MCF 10A (cell line): ENCODE measurements at regions not wholly inside any gene's neighbourhood (a gene's known extent, or its start where the extent isn't known, plus 50 kb on each side); places are given as distances from the start of the nearest gene placed in this dataset.
"Not testable (repeated sequence)": the region's sequence is repeated elsewhere in the genome, so short reads cannot be mapped to it uniquely, and the experiment has no call there.

Experiments used
- BruUV-seq: library from RNA; stranded (reverse); fragments of 400-500 nt; replicated peaks from 2 replicates; lab custom pipeline; 2021; lab: Mats Ljungman, UMichigan
- CTCF ChIA-PET: fragments of 300-600 bp; sonication (Branson Sonifier 250); formaldehyde crosslinking; extraction: SDS; loops from one replicate; lab custom pipeline; 2021; ENCODE audit warnings: antibody characterized with exemption, inconsistent platforms; lab: Yijun Ruan, JAX
- POLR2A ChIA-PET: fragments of 300-600, 350-650 bp; sonication (Branson Sonifier 250); formaldehyde crosslinking; extraction: SDS; loops from one replicate; lab custom pipeline; 2020; ENCODE audit warnings: antibody characterized with exemption, inconsistent platforms; lab: Yijun Ruan, JAX
- DNase-seq: peaks from one replicate; pipeline ENCODE4 v3.0.0-alpha.2; 2018; ENCODE audit not compliant: unreplicated experiment
- H3K27ac Mint-ChIP-seq: one replicate; pipeline ENCODE4 v1.8.0; 2022; ENCODE audit warnings: mild to moderate bottlenecking, low read depth, mixed read lengths; ENCODE audit not compliant: unreplicated experiment
- H3K27me3 Mint-ChIP-seq: one replicate; pipeline ENCODE4 v1.8.0; 2022; ENCODE audit warnings: mixed read lengths; ENCODE audit not compliant: insufficient read depth, unreplicated experiment
- H3K36me3 Mint-ChIP-seq: one replicate; pipeline ENCODE4 v1.8.0; 2022; ENCODE audit warnings: mild to moderate bottlenecking, moderate library complexity, mixed read lengths; ENCODE audit not compliant: insufficient read depth, unreplicated experiment
- H3K4me1 Mint-ChIP-seq: one replicate; pipeline ENCODE4 v1.8.0; 2022; ENCODE audit warnings: mixed read lengths; ENCODE audit not compliant: insufficient read depth, unreplicated experiment
- H3K4me3 Mint-ChIP-seq: one replicate; pipeline ENCODE4 v1.8.0; 2022; ENCODE audit warnings: mild to moderate bottlenecking, moderate library complexity, mixed read lengths; ENCODE audit not compliant: unreplicated experiment
- H3K9me3 Mint-ChIP-seq: one replicate; pipeline ENCODE4 v1.8.0; 2022; ENCODE audit warnings: mixed read lengths; ENCODE audit not compliant: unreplicated experiment
- CTCF ChIP-seq: fragments of 200-600 bp; IDR thresholded peaks from one replicate; pipeline ENCODE4 v1.8.0; 2022; ENCODE audit warnings: antibody characterized with exemption, mild to moderate bottlenecking; ENCODE audit not compliant: unreplicated experiment
- intact Hi-C: fragments of 100-400 bp; cut with micrococcal nuclease; formaldehyde crosslinking; loops from 2 replicates; pipeline ENCODE4 v1.14.1; 2022

GRCh38 chr15:25245801-25246622 lies 192.8 kb downstream of the UBE3A start:
- DNase-seq = no peak
- Mint-ChIP-seq H3K27ac (no peak overlapping the region), H3K27me3 (no peaks in the 10 kb centered on the region), H3K4me3 (no peak overlapping the region), H3K4me1 (no peaks in the 10 kb centered on the region), H3K9me3 (peaks cover 8% of the 10 kb centered on the region), H3K36me3 (no peaks in the 10 kb centered on the region)
- no TSS peak for BruUV-seq
- intact Hi-C loops = no loop called here
- CTCF ChIA-PET = no interaction called here
- no peak for TF ChIP-seq CTCF
- POLR2A ChIA-PET = no interaction called here

DNA sequence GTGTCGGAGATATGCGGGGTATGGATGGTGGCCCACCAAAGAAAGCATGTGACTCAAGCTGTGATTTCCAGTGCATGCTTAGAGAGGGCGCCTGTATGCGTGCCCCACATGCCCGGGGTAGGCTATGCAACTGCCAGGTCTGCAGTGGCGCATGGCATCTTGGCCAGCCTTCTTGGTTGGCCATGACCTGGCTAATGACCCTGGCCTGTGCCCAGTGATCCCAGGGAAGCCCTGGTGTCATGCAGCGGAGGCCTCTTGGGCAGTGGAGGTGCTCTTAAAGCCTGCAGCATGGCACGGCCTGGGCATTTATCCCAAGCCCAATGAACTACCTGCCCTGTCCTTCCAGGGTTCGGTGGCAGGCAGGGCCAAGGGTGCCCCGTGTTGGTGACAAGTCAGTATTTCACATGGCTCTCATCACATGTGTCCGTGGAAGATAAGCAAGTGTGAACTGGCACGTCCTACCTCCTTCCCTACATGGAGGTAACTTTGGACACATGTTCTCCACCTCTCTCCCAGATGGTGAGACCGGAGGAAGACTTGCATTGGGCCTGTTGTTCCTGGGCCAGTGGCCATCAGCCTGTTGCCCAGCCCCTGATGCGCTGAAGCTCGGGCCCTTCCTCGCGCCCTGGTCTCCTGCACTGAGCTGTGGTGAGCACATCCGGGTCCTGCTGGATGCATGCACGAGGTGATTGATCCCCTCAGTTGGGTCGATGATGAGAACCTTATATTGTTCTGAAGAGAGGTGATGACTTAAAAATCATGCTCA lies 192.0 kb downstream of the UBE3A start:
- POLR2A ChIA-PET = no interaction called here
- no peaks in the 10 kb centered on the region for H3K4me1 Mint-ChIP-seq
- peaks cover 8% of the 10 kb centered on the region for H3K9me3 Mint-ChIP-seq
- no peak for TF ChIP-seq CTCF
- BruUV-seq = no TSS peak
- no peak for DNase-seq
- no peak overlapping the region for H3K27ac Mint-ChIP-seq
- H3K27me3 Mint-ChIP-seq = no peaks in the 10 kb centered on the region
- H3K4me3 Mint-ChIP-seq = no peak overlapping the region
- no peaks in the 10 kb centered on the region for H3K36me3 Mint-ChIP-seq
- intact Hi-C loops = no loop called here
- CTCF ChIA-PET = interaction anchor here (0.6 kb wide), 1 partner anchor 12 kb away, joined by 3 read pairs; no protein-coding TSS in a partner anchor

GRCh38 chr15:25247407-25248038 lies 191.3 kb downstream of the UBE3A start:
- no peaks in the 10 kb centered on the region for H3K4me1 Mint-ChIP-seq
- POLR2A ChIA-PET = no interaction called here
- no peaks in the 10 kb centered on the region for H3K27me3 Mint-ChIP-seq
- no peak for TF ChIP-seq CTCF
- no peak overlapping the region for H3K4me3 Mint-ChIP-seq
- no peaks in the 10 kb centered on the region for H3K36me3 Mint-ChIP-seq
- CTCF ChIA-PET = interaction anchor here (0.5 to 0.6 kb wide), 2 partner anchors 12 to 1452 kb away, joined by 3 read pairs; no protein-coding TSS in a partner anchor
- DNase-seq = no peak
- no TSS peak for BruUV-seq
- intact Hi-C loops = no loop called here
- H3K27ac Mint-ChIP-seq = no peak overlapping the region
- peaks cover 8% of the 10 kb centered on the region for H3K9me3 Mint-ChIP-seq

- CTCF ChIA-PET = interaction anchor here (0.5 kb wide), 1 partner anchor 1451 kb away, joined by 3 read pairs; no protein-coding TSS in a partner anchor
- H3K36me3 Mint-ChIP-seq, BruUV-seq, H3K27ac Mint-ChIP-seq, intact Hi-C loops, POLR2A ChIA-PET, H3K4me1 Mint-ChIP-seq, H3K27me3 Mint-ChIP-seq, H3K9me3 Mint-ChIP-seq, H3K4me3 Mint-ChIP-seq, DNase-seq: not testable (repeated sequence)
These were observed 190.7 kb downstream of the UBE3A start for GRCh38 chr15:25248087-25248486.
